K562 (cell line): ENCODE measurements at regions not wholly inside any gene's neighbourhood (a gene's known extent, or its start where the extent isn't known, plus 50 kb on each side); places are given as distances from the start of the nearest gene placed in this dataset.

Source experiments
- ATAC-seq: fragments of 200-7000 bp; cut with Tn5 transposase; 3 replicates; pipeline ENCODE4 v1.9.1; 2020; ENCODE audit warnings: moderate library complexity
- BruUV-seq: library from RNA; stranded (reverse); fragments of 400-500 nt; replicated peaks from 2 replicates; lab custom pipeline; 2021; lab: Mats Ljungman, UMichigan
- CTCF ChIA-PET: fragments of 300-600 bp; formaldehyde crosslinking; extraction: SDS; loops from one replicate; lab custom pipeline; 2021; ENCODE audit warnings: low intra/inter-chr PET ratio; lab: Yijun Ruan, JAX
- POLR2A ChIA-PET: fragments of 300-600, 350-650 bp; sonication (Branson Sonifier 250); formaldehyde crosslinking; extraction: SDS; loops from one replicate; lab custom pipeline; 2021; ENCODE audit warnings: antibody characterized with exemption, inconsistent platforms; lab: Yijun Ruan, JAX
- DNase-seq, 4 experiments: peaks; one replicate each; pipeline versions ENCODE4 v3.0.0 to v3.0.0-alpha.2; 2011 to 2018; ENCODE audit warnings: low spot score in 3 of 4, mixed read lengths in 3 of 4; ENCODE audit errors: extremely low read depth in 1 of 4
- FAIRE-seq: peaks from 2 replicates; lab custom pipeline; 2011; peaks lifted over from hg19 to GRCh38; lab: Jason Lieb, UNC
- H2AFZ ChIP-seq: 2 replicates; pipeline ENCODE4 v1.6.0; 2011; ENCODE audit warnings: low read depth, low read length, control low read depth, inconsistent platforms
- H3K27ac ChIP-seq: fragments of 200-600 bp; 3 replicates; pipeline ENCODE4 v1.8.0; 2011; ENCODE audit warnings: low read depth, mild to moderate bottlenecking, control low read depth, inconsistent platforms, low read length, moderate library complexity, mixed read lengths; ENCODE audit errors: extremely low read depth
- H3K27me3 ChIP-seq, 2 experiments: fragments of 300-600 bp in 1 of 2; 2 replicates in 1 of 2; 3 replicates in 1 of 2; pipeline versions ENCODE4 v1.6.0 to v1.8.0; 2011; ENCODE audit warnings: inconsistent platforms in 2 of 2, low read length in 2 of 2, mild to moderate bottlenecking in 1 of 2, mixed read lengths in 1 of 2, moderate library complexity in 1 of 2; ENCODE audit not compliant: control insufficient read depth in 2 of 2, insufficient read depth in 2 of 2
- H3K36me3 ChIP-seq: fragments of 300-600 bp; 3 replicates; pipeline ENCODE4 v1.8.0; 2011; ENCODE audit warnings: mild to moderate bottlenecking, low read length, inconsistent platforms; ENCODE audit not compliant: control insufficient read depth, insufficient read depth
- H3K4me1 ChIP-seq, 2 experiments: fragments of 200-600 bp in 1 of 2; replicated peaks in 1 of 2; 2 replicates in 1 of 2; 3 replicates in 1 of 2; pipeline versions ENCODE4 v1.5.1 to v1.8.0; 2011; ENCODE audit warnings: inconsistent platforms in 2 of 2, low read length in 2 of 2, mild to moderate bottlenecking in 1 of 2, mixed read lengths in 1 of 2, moderate library complexity in 1 of 2; ENCODE audit not compliant: control insufficient read depth in 2 of 2, insufficient read depth in 2 of 2
- H3K4me2 ChIP-seq: 2 replicates; pipeline ENCODE4 v1.6.1; 2011; ENCODE audit warnings: low read length, control low read depth, inconsistent platforms, mixed read lengths; ENCODE audit not compliant: insufficient read depth
- H3K4me3 ChIP-seq: fragments of 200-600 bp; sonication (generic), shearing (Covaris generic); 2 replicates; pipeline ENCODE4 v1.5.1; 2016; ENCODE audit warnings: control low read depth, inconsistent platforms
- H3K79me2 ChIP-seq: fragments of 200-600 bp; 3 replicates; pipeline ENCODE4 v1.8.0; 2011; ENCODE audit warnings: low read length, inconsistent platforms; ENCODE audit not compliant: control insufficient read depth, insufficient read depth
- H3K9ac ChIP-seq, 2 experiments: 2 replicates each; pipeline versions ENCODE4 v1.6.0 to v1.6.1; 2011; ENCODE audit warnings: low read depth in 2 of 2, low read length in 2 of 2, control low read depth in 1 of 2, inconsistent platforms in 1 of 2, mild to moderate bottlenecking in 1 of 2, mixed read lengths in 1 of 2; ENCODE audit not compliant: insufficient read depth in 1 of 2
- H3K9me1 ChIP-seq: one replicate; pipeline ENCODE4 v1.6.0; 2011; ENCODE audit warnings: inconsistent platforms, mild to moderate bottlenecking, low read length, moderate library complexity; ENCODE audit not compliant: control insufficient read depth, insufficient read depth
- H3K9me3 ChIP-seq: replicated peaks from 2 replicates; pipeline ENCODE4 v1.5.1; 2011; ENCODE audit warnings: low read depth, low read length, inconsistent platforms; ENCODE audit not compliant: control insufficient read depth, insufficient read depth
- H4K20me1 ChIP-seq: replicated peaks from 2 replicates; pipeline ENCODE4 v1.6.1; 2011; ENCODE audit warnings: low read length, inconsistent platforms, mixed read lengths; ENCODE audit not compliant: control insufficient read depth, insufficient read depth
- CBFA2T2 ChIP-seq: fragments of 450-650 bp; conservative IDR thresholded peaks from 2 replicates; pipeline ENCODE4 v1.6.1; 2017; ENCODE audit warnings: mild to moderate bottlenecking
- CSDE1 ChIP-seq, 2 experiments: fragments of 450-650 bp; IDR thresholded peaks; 2 replicates each; pipeline ENCODE4 v1.6.1; 2016; ENCODE audit warnings: mild to moderate bottlenecking in 1 of 2
- FOXK2 ChIP-seq, 2 experiments: fragments of 450-650 bp; IDR thresholded peaks in 1 of 2; conservative IDR thresholded peaks in 1 of 2; 2 replicates each; pipeline ENCODE4 v1.6.1; 2016; ENCODE audit warnings: low read depth in 2 of 2, mild to moderate bottlenecking in 1 of 2
- HDAC2 ChIP-seq: fragments of 450-650 bp; IDR thresholded peaks from 2 replicates; pipeline ENCODE4 v1.6.1; 2016; ENCODE audit warnings: mild to moderate bottlenecking
- HMGN3 ChIP-seq: IDR thresholded peaks from 2 replicates; pipeline ENCODE4 v1.6.1; 2011; ENCODE audit warnings: borderline replicate concordance, low read depth, mild to moderate bottlenecking, mixed read lengths, low read length; ENCODE audit not compliant: insufficient read length; ENCODE audit errors: extremely low read depth
- KDM2B ChIP-seq: fragments of 250-450 bp; sonication (Bioruptor Pico); IDR thresholded peaks from 2 replicates; pipeline ENCODE4 v1.8.0; 2021; ENCODE audit warnings: mild to moderate bottlenecking, moderate library complexity
- MED1 ChIP-seq: sonication (generic); formaldehyde crosslinking; IDR thresholded peaks from 2 replicates; pipeline ENCODE4 v1.8.1; 2023; ENCODE audit warnings: missing genetic modification reagents, borderline replicate concordance
- MIER1 ChIP-seq: fragments of 450-650 bp; IDR thresholded peaks from 2 replicates; pipeline ENCODE4 v1.6.1; 2016; ENCODE audit warnings: antibody characterized with exemption, mild to moderate bottlenecking, low read depth
- SFPQ ChIP-seq: fragments of 200-400 bp; formaldehyde crosslinking; IDR thresholded peaks from 2 replicates; pipeline ENCODE4 v1.6.1; 2017; ENCODE audit warnings: mild to moderate bottlenecking, low read depth, low read length, moderate library complexity
- SMARCA4 ChIP-seq: fragments of 450-650 bp; IDR thresholded peaks from 2 replicates; pipeline ENCODE4 v1.6.1; 2016
- TFAP4 ChIP-seq: sonication (generic); formaldehyde crosslinking; IDR thresholded peaks from 2 replicates; pipeline ENCODE4 v1.8.0; 2022; ENCODE audit warnings: missing genetic modification reagents, mild to moderate bottlenecking, moderate library complexity, borderline replicate concordance
- ZFX ChIP-seq: sonication (generic); formaldehyde crosslinking; IDR thresholded peaks from 2 replicates; pipeline ENCODE4 v1.8.0; 2022; ENCODE audit warnings: mild to moderate bottlenecking, missing genetic modification reagents, moderate library complexity
- ZNF586 ChIP-seq: fragments of 450-650 bp; formaldehyde crosslinking; conservative IDR thresholded peaks from 2 replicates; pipeline ENCODE4 v1.4.0; 2020; ENCODE audit warnings: mild to moderate bottlenecking, moderate library complexity
- WGBS: fragments of 100-300 bp; shearing (Covaris generic); methylation state at CpG from one replicate; pipeline ENCODE4 v1.1.6; 2016; ENCODE audit warnings: low coverage, mixed read lengths; ENCODE audit not compliant: insufficient coverage; ENCODE audit errors: missing lambda C conversion rate; 5-methylcytosine and 5-hydroxymethylcytosine counted together
- in situ Hi-C: fragments of 300-500 bp; cut with MboI; formaldehyde crosslinking; loops from 4 replicates; pipeline ENCODE4 v1.15.0; 2018; ENCODE audit warnings: inconsistent platforms, mixed read lengths
- intact Hi-C: fragments of 100-400 bp; cut with micrococcal nuclease; formaldehyde crosslinking; loops from 2 replicates; pipeline ENCODE4 v1.14.2; 2022
- TF ChIP-seq, protein P1 (sequence below): fragments of 250-450 bp; sonication (Bioruptor Pico); IDR thresholded peaks from 2 replicates; pipeline ENCODE4 v1.9.0; 2021; ENCODE audit warnings: mild to moderate bottlenecking, inconsistent platforms
- TF ChIP-seq, protein P2 (sequence below): fragments of 250-450 bp; sonication (Bioruptor Pico); IDR thresholded peaks from 2 replicates; pipeline ENCODE4 v1.4.0; 2020

GRCh38 chr5:40165789-40166728 is 513.7 kb upstream of the PTGER4 start:
- Histone ChIP-seq H3K27me3 (no peaks in the 10 kb centered on the region), H3K79me2 (no peaks in the 10 kb centered on the region), H4K20me1 (no peaks in the 10 kb centered on the region), H3K27ac (no peak overlapping the region), H3K9me1 (no peaks in the 10 kb centered on the region), H3K9ac (no peak overlapping the region), H3K4me2 (no peak overlapping the region), H3K4me3 (no peak overlapping the region), H3K9me3 (no peaks in the 10 kb centered on the region), H2AFZ (no peak overlapping the region), H3K36me3 (no peaks in the 10 kb centered on the region), H3K4me1 (no peaks in the 10 kb centered on the region)
- no peak for FAIRE-seq
- TF ChIP-seq SMARCA4 = no peak
- TF ChIP-seq SFPQ = no peak
- no peak for TF ChIP-seq ZNF586 (CRISPR knock-in tag)
- no peak for TF ChIP-seq KDM2B (CRISPR knock-in tag)
- no peak for TF ChIP-seq CBFA2T2
- no peak for TF ChIP-seq CSDE1 (IDR thresholded peaks at IDR 0.05)
- no peak for TF ChIP-seq MED1
- TF ChIP-seq, protein P1, sequence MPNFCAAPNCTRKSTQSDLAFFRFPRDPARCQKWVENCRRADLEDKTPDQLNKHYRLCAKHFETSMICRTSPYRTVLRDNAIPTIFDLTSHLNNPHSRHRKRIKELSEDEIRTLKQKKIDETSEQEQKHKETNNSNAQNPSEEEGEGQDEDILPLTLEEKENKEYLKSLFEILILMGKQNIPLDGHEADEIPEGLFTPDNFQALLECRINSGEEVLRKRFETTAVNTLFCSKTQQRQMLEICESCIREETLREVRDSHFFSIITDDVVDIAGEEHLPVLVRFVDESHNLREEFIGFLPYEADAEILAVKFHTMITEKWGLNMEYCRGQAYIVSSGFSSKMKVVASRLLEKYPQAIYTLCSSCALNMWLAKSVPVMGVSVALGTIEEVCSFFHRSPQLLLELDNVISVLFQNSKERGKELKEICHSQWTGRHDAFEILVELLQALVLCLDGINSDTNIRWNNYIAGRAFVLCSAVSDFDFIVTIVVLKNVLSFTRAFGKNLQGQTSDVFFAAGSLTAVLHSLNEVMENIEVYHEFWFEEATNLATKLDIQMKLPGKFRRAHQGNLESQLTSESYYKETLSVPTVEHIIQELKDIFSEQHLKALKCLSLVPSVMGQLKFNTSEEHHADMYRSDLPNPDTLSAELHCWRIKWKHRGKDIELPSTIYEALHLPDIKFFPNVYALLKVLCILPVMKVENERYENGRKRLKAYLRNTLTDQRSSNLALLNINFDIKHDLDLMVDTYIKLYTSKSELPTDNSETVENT (CRISPR knock-in tag) = no peak
- TF ChIP-seq FOXK2 (conservative IDR thresholded peaks at IDR 0.05 in 1 of 2, IDR thresholded peaks at IDR 0.05 in 1 of 2; ENCODE audit: low read depth in 2 of 2) = no peak
- TF ChIP-seq, protein P2, sequence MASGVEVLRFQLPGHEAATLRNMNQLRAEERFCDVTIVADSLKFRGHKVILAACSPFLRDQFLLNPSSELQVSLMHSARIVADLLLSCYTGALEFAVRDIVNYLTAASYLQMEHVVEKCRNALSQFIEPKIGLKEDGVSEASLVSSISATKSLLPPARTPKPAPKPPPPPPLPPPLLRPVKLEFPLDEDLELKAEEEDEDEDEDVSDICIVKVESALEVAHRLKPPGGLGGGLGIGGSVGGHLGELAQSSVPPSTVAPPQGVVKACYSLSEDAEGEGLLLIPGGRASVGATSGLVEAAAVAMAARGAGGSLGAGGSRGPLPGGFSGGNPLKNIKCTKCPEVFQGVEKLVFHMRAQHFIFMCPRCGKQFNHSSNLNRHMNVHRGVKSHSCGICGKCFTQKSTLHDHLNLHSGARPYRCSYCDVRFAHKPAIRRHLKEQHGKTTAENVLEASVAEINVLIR (CRISPR knock-in tag) = no peak
- no peak for TF ChIP-seq MIER1
- TF ChIP-seq HMGN3 = no peak
- no peak for TF ChIP-seq TFAP4 (CRISPR knock-in tag)
- TF ChIP-seq ZFX (CRISPR knock-in tag) = no peak
- TF ChIP-seq HDAC2 = no peak
- 3% methylated on average over 7 of the region's 7 CpGs for WGBS
- POLR2A ChIA-PET = no interaction called here
- CTCF ChIA-PET = no interaction called here
- intact Hi-C loops (no loop called here), in situ Hi-C loops (no loop called here)
- no peak for DNase-seq
- no peak for ATAC-seq
- BruUV-seq = no TSS peak
